ENCODE measurements at regions not wholly inside any gene's neighbourhood (a gene's known extent, or its start where the extent isn't known, plus 50 kb on each side); places are given as distances from the start of the nearest gene placed in this dataset.
A peak's percentile ranks its signal among the peaks of the same experiment; 100 is the strongest.
"Not testable (repeated sequence)": the region's sequence is repeated elsewhere in the genome, so short reads cannot be mapped to it uniquely, and the experiment has no call there.

DNA sequence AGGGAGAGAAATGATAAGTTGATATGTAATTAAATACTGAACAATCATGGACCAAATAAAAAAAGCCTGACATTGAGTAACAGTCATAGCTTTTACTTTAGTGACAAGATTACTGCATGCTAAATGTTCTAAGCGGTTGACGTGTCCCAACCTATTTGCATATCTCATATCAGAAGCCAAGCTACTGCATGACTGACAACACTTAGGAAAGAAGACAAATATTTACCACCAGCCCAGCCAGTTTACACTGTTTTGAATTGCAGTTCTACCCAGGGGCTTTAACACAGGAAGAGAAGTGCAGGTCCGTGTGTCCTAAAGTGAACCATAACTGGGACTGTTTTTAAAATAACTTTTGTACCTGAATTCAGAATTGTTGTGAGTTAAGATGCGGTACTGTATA, 219.9 kb downstream of the PRDM9 start:
- no peak for DNase-seq

- DNase-seq: no peak
Observed at GRCh38 chr5:23730023-23730422, 222.6 kb downstream of the PRDM9 start.

- no peak for DNase-seq
Observed at GRCh38 chr5:23740029-23740428, 232.6 kb downstream of the PRDM9 start.

DNA sequence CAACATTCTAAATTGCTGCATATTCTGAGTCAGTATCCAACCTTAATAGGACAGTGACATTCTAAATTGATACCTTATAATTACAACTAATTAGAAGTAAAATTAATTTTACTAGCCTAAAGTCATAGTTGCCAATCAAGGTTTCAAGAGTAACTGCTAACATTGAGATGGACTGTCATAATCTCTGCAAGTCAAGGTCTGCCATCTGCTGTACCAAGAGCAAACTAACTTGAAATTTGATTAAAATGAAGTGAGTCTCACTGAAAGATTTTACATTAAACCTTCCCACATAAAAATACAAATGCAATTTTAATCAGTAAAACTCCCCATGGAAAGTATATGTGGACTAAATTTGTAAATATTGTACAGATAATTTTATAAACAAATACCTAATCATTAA, 235.3 kb downstream of the PRDM9 start:
- no peak for DNase-seq

GRCh38 chr5:23755906-23756305, 248.5 kb downstream of the PRDM9 start:
- DNase-seq: no peak

GRCh38 chr5:23756779-23757178, 249.4 kb downstream of the PRDM9 start:
- DNase-seq: no peak

GRCh38 chr5:23763170-23763569, 255.8 kb downstream of the PRDM9 start:
- no peak for DNase-seq

- DNase-seq: no peak
Observed at GRCh38 chr5:23776684-23777083, 269.3 kb downstream of the PRDM9 start.

- not testable (repeated sequence) for DNase-seq
Observed at GRCh38 chr5:23800307-23800706, 292.9 kb downstream of the PRDM9 start.

GRCh38 chr5:23820765-23821471, 313.5 kb downstream of the PRDM9 start:
- peak; percentile 35 for DNase-seq

DNA sequence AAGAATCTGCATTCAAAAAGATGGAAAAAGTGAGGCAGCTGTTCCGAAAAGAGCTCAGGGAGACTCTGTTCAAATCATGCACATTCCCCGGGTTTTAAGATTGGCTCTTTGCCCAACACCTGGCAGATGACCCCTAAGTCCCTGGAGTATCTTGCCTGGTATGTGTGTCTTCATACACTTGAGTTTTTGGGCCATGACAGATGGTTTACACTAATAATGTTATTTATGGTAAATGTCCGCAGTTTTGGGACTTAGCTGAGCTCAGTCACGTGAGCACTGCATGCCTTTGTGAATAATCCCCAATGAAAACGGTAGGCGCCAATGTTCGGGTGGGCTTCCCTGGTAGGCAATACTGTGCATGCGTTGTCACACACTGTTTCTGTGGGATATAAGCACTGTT, 316.1 kb downstream of the PRDM9 start:
- no peak for DNase-seq

DNA sequence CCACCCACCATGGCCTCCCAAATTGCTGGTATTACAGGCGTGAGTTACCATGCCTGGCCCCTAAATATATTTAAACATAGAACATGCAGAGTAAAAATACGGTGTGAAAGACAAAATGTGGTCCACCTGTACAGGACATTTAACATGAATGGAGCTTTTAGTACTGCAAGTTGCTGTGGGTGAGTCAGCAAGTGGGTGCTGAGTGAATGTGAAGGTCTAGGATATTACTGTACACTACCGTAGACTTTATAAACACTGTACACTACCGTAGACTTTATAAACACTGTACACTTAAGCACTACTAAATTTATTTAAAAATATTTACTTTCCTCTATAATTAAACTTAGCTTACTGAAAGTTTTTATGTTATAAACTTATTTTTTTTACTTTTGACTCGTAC, 317.8 kb downstream of the PRDM9 start:
- no peak for DNase-seq

DNA sequence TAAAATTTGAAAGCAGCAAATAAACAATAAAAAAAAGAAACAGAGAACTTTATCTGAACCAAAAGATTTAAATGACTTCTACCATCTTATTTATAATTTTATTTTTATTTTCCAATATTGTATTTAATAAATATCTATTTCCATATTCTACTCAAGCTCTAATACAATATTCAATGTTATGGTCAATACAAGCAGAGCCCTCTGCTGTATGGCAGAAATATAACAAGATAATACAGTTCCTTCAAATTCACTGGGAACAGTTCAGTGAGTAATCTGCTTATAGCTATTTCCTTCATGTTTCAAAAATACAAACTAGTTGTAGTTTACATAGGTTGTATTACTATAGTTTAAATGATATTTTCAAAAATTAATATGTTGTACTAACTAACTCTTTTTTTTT, 332.7 kb downstream of the PRDM9 start:
- DNase-seq: no peak

GRCh38 chr5:23864786-23865185, 357.4 kb downstream of the PRDM9 start:
- no peak for DNase-seq

DNA sequence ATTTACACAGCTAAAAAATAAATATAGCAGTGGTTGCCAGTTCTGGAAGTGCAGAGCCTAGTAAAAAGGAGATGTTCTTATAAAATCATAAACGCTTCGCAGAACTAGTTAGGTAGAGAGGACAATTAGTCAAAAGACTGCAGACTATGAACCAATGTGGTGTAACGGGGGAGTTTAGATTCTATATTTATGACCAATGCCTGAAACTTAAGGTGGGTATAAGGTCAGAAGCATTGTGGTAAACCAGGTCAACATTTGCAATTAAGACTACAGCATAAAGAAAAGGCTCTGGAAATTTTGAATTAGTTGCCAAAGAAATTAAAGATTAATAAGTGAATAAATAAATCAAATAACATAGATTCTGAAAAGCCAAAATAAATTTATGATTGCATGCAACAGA, 370.4 kb downstream of the PRDM9 start:
- no peak for DNase-seq

DNA sequence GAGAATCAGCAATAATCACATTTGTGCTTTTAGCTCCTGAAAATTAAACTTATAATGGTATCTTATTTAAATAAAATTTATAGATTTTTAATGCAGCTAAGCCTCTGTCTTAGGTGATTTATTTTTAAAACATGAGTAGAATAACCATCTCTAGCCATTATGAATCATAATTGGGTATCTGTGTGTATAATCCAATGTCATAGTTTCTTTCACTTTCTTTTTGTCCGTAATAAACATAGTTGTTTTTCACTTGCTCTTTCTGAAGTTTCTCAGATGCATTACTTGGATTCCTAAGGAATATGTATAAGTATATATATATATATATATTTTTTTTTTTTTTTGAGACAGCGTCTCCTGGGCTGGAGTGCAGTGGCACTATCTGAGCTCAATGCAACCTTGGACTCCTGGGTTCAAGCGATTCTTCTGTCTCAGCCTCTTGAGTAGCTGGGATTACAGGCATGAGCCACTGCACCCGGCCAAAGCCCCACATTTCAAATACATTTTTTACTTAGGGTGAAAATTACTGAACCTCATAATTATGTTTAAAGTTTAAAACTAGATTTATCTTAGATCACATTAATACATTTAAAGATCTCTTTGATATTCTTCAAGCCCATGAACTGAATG, 377.1 kb downstream of the PRDM9 start:
- no peak for DNase-seq

DNA sequence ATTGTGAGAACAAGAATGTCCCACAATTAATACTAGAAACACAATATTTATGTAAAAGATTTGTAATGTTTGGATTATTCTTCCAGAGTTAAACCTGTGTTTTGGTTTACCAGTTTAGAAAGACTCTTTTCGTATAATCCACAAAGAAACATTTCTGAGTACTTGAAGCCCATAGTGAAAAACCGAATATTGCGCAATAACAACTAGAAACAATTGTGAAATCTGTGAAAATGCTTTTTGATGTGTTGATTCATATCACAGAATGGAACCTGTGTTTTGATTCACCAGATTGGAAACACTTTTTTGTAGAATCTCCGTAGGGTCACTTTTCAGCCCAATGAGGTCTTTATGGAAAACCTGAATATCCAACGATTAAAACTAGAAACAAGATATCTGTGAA, 386.2 kb downstream of the PRDM9 start:
- DNase-seq: no peak

DNA sequence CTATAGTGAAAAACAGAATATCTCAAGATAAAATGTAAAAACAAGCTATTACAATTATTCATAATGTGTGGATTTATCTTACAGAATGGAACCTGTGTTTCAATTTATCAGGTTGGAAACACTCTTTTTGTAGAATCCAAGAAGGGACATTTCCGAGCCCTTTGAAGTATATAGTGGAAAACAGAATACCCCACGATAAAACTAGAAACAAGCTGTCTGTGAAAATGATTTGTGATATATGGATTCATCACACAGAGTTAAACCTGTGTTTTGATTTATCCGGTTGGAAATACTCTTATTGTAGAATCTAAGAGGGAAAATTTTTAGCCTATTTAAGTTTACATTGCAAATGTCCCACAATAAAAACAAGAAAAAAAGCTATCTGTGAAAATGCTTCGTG, 388.2 kb downstream of the PRDM9 start:
- no peak for DNase-seq

GRCh38 chr5:23930985-23931384, 423.6 kb downstream of the PRDM9 start:
- DNase-seq: no peak

DNA sequence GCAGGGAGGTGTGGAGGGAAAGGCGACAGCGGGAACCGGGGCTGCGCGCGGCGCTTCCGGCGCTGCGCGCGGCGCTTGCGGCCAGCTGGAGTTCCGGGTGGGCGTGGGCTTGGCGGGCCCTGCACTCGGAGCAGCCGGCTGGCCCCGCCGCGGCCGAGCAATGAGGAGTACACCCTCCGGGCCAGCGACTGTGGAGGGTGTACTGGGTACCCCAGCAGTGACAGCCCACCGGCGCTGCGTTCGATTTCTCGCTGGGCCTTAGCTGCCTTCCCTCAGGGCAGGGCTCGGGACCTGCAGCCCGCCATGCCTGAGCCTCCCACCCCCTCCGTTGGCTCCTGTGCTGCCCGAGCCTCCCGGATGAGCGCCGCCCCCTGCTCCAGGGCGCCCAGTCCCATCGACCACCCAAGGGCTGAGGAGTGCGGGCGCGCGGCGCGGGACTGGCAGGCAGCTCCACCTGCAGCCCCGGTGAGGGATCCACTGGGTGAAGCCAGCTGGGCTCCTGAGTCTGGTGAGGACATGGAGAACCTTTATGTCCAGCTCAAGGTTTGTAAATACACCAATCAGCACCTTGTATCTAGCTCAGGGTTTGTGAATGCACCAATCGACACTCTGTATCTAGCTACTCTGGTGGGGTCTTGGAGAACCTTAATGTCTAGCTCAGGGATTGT, 444.0 kb downstream of the PRDM9 start:
- not testable (repeated sequence) for DNase-seq

DNA sequence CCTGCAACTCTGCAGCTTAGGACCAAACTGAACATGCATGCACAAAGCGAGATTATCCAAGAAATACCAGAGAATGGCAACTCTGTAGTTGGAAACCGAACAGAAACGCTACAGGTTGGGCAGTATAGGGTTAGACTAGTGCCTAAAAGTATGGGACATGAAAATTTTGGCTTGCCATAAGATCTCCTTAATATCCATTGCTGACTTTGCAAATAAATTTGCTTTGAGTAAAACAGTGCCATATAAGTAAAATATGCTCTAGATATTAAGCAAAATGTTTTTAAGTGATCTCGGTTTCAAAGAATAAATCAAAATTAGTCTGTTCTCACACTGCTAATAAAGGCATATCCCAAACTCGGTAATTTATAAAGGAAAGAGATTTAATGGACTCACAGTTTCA, 456.0 kb downstream of the PRDM9 start:
- DNase-seq: no peak

GRCh38 chr5:23977365-23977764, 470.0 kb downstream of the PRDM9 start:
- DNase-seq: no peak

DNA sequence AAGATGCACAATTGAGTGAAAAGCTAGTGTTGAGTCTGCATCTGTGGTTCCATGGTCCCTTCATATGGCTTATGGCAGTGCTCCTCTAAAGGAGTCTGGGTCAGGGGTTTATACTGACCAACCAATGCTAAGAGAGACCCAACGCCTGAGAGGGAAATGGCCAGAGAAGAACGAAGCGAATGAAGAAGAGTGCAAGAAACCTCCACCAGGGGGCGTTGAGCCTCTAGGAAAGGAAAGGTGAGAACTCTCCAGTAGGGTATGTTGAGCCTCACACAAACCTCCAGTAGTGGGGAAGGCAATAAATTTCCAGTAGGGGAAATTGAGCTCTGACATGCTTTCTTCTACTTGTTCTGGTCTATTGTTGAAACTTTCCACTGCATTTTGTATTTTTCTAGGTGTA, 470.6 kb downstream of the PRDM9 start:
- no peak for DNase-seq

- DNase-seq: no peak
Observed at GRCh38 chr5:23991406-23991805, 484.0 kb downstream of the PRDM9 start.

Data from eye (tissue), 1 donor.